Fibroblast of the aortic adventitia (primary cell): ENCODE measurements at regions not wholly inside any gene's neighbourhood (a gene's known extent, or its start where the extent isn't known, plus 50 kb on each side); places are given as distances from the start of the nearest gene placed in this dataset.

Experiments
- DNase-seq: peaks from one replicate; pipeline ENCODE4 v3.0.0-alpha.2; 2010; ENCODE audit warnings: low read depth
- H3K4me3 ChIP-seq: 2 replicates; pipeline ENCODE4 v1.5.1; 2011; ENCODE audit warnings: low read depth, mild to moderate bottlenecking, control low read depth, low read length, moderate library complexity
- CTCF ChIP-seq: IDR thresholded peaks from 2 replicates; pipeline ENCODE4 v1.5.1; 2011; ENCODE audit warnings: mild to moderate bottlenecking, low read length, control low read depth, inconsistent platforms; ENCODE audit not compliant: insufficient read depth

GRCh38 chr2:189391201-189391600 lies 50.1 kb upstream of the WDR75 start:
- no peak for TF ChIP-seq CTCF
- DNase-seq, result no peak
- H3K4me3 ChIP-seq, result no peak overlapping the region
